Daoy (cell line): ENCODE measurements at regions not wholly inside any gene's neighbourhood (a gene's known extent, or its start where the extent isn't known, plus 50 kb on each side); places are given as distances from the start of the nearest gene placed in this dataset.
"Not testable (repeated sequence)": the region's sequence is repeated elsewhere in the genome, so short reads cannot be mapped to it uniquely, and the experiment has no call there.

Source experiments
- DNase-seq: peaks from one replicate; pipeline ENCODE4 v3.0.0-alpha.2; 2015; ENCODE audit warnings: low read depth

- no peak for DNase-seq
Measured at GRCh38 chr18:42326752-42327151, 371.7 kb downstream of the PIK3C3 start.

GRCh38 chr18:42328931-42329330 lies 373.9 kb downstream of the PIK3C3 start:
- no peak for DNase-seq

GRCh38 chr18:42330296-42330695 lies 375.3 kb downstream of the PIK3C3 start:
- no peak for DNase-seq

GRCh38 chr18:42333558-42333957 lies 378.5 kb downstream of the PIK3C3 start:
- no peak for DNase-seq

GRCh38 chr18:42334931-42335330 lies 379.9 kb downstream of the PIK3C3 start:
- DNase-seq: no peak

- no peak for DNase-seq
Measured at GRCh38 chr18:42336139-42336538, 381.1 kb downstream of the PIK3C3 start.

GRCh38 chr18:42337337-42337736 lies 382.3 kb downstream of the PIK3C3 start:
- DNase-seq: not testable (repeated sequence)

- no peak for DNase-seq
Measured at GRCh38 chr18:42338683-42339082, 383.6 kb downstream of the PIK3C3 start.

- DNase-seq: no peak
Measured at GRCh38 chr18:42339372-42339771, 384.3 kb downstream of the PIK3C3 start.

GRCh38 chr18:42340423-42341009 lies 385.5 kb downstream of the PIK3C3 start:
- DNase-seq: no peak

- DNase-seq: no peak
Measured at GRCh38 chr18:42341423-42341822, 386.4 kb downstream of the PIK3C3 start.

GRCh38 chr18:42348722-42349121 lies 393.7 kb downstream of the PIK3C3 start:
- no peak for DNase-seq

- DNase-seq: no peak
Measured at GRCh38 chr18:42351455-42351854, 396.4 kb downstream of the PIK3C3 start.

- no peak for DNase-seq
Measured at GRCh38 chr18:42360716-42361115, 405.7 kb downstream of the PIK3C3 start.

GRCh38 chr18:42363446-42364441 lies 408.7 kb downstream of the PIK3C3 start:
- DNase-seq: no peak

GRCh38 chr18:42364766-42365165 lies 409.7 kb downstream of the PIK3C3 start:
- no peak for DNase-seq

- no peak for DNase-seq
Measured at GRCh38 chr18:42365591-42365990, 410.6 kb downstream of the PIK3C3 start.

- no peak for DNase-seq
Measured at GRCh38 chr18:42373584-42373983, 418.6 kb downstream of the PIK3C3 start.

GRCh38 chr18:42374961-42375360 lies 419.9 kb downstream of the PIK3C3 start:
- DNase-seq: no peak

- not testable (repeated sequence) for DNase-seq
Measured at GRCh38 chr18:42378854-42379253, 423.8 kb downstream of the PIK3C3 start.

GRCh38 chr18:42381236-42381635 lies 426.2 kb downstream of the PIK3C3 start:
- not testable (repeated sequence) for DNase-seq

GRCh38 chr18:42392416-42392815 lies 437.4 kb downstream of the PIK3C3 start:
- DNase-seq: no peak

GRCh38 chr18:42392926-42393325 lies 437.9 kb downstream of the PIK3C3 start:
- DNase-seq: no peak
